MG63 (cell line): ENCODE measurements at regions not wholly inside any gene's neighbourhood (a gene's known extent, or its start where the extent isn't known, plus 50 kb on each side); places are given as distances from the start of the nearest gene placed in this dataset.

Experiments used
- DNase-seq: peaks from one replicate; pipeline ENCODE4 v3.0.0-alpha.2; 2020
- H3K27me3 ChIP-seq: fragments of 250-450 bp; sonication (Bioruptor Pico); 2 replicates; pipeline ENCODE4 v1.5.1; 2020; ENCODE audit warnings: mild to moderate bottlenecking, moderate library complexity
- H3K36me3 ChIP-seq: fragments of 250-450 bp; sonication (Bioruptor Pico); 2 replicates; pipeline ENCODE4 v1.5.1; 2020; ENCODE audit warnings: mild to moderate bottlenecking, moderate library complexity
- H3K4me3 ChIP-seq: fragments of 250-450 bp; sonication (Bioruptor Pico); 2 replicates; pipeline ENCODE4 v1.5.1; 2020; ENCODE audit warnings: mild to moderate bottlenecking, moderate library complexity
- H3K9me3 ChIP-seq: fragments of 250-450 bp; sonication (Bioruptor Pico); 2 replicates; pipeline ENCODE4 v1.5.1; 2020; ENCODE audit warnings: mild to moderate bottlenecking, moderate library complexity

- no peaks in the 10 kb centered on the region for H3K9me3 ChIP-seq
- no peak overlapping the region for H3K4me3 ChIP-seq
- no peaks in the 10 kb centered on the region for H3K36me3 ChIP-seq
- DNase-seq: no peak
- H3K27me3 ChIP-seq: no peaks in the 10 kb centered on the region
Measured at GRCh38 chr10:30793093-30793492, 163.5 kb upstream of the LYZL2 start.

DNA sequence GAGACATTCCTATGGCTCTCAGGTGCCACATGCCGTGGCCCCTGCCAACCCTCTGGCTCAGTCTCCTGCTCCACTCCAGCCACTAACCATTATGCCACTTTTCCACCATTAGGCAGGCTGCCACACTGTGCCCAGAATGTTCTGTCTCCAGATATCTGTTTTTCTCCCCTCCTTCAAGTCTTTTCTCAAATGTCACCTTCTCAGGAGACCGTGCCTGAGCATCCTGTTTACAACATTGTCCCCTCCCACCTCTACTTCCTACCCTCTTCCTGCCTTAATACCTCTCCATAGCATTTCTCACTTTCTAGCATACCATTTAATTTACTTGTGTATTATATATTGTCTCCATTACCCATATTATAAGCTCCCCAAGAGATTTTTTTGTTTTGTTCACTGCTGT, 162.5 kb upstream of the LYZL2 start:
- Histone ChIP-seq H3K27me3 (no peaks in the 10 kb centered on the region), H3K9me3 (no peaks in the 10 kb centered on the region), H3K36me3 (no peaks in the 10 kb centered on the region), H3K4me3 (no peak overlapping the region)
- DNase-seq: no peak

- Histone ChIP-seq H3K9me3 (no peaks in the 10 kb centered on the region), H3K36me3 (no peaks in the 10 kb centered on the region), H3K27me3 (no peaks in the 10 kb centered on the region), H3K4me3 (no peak overlapping the region)
- no peak for DNase-seq
Measured at GRCh38 chr10:30791197-30791611, 161.7 kb upstream of the LYZL2 start.

DNA sequence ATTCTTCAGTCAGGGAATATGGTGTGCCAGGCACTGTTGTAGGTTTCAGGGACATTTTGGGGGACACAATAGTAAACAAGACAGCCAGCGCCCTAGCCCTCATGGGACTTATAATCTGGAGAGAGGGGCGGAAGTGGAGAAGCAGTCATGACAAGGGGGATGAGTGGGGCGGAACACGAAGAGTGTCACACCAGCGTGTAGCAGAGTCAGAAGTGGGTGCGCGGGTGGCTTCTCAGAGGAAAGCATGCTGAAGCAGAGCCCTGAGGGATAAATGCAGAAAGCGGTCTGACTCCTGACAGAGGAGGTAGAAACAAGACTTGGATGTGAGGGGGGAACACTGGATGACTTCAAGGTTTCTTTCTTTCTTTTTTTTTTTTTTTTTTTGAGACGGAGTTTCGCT, 160.3 kb upstream of the LYZL2 start:
- H3K9me3 ChIP-seq: no peaks in the 10 kb centered on the region
- DNase-seq: no peak
- H3K36me3 ChIP-seq: no peaks in the 10 kb centered on the region
- no peaks in the 10 kb centered on the region for H3K27me3 ChIP-seq
- H3K4me3 ChIP-seq: no peak overlapping the region

DNA sequence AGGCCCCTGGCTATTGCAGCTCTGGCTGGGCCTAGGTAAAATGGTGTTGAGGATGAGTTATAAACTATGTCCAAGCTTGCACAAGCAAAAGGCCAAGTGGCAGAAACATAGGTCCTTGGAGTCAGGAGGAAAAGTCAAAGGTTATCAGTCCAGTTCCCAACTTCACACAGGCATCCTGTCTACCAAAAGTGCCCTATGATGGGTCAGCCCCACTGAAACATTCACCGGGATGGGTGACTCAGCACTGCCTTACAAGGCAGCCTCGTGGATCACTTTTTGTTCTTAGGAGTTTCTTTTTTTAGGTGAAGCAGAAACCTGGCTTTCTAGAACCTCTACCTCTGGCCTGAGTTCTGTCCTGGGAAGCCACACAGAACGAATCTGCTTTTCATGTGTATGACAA, 158.8 kb upstream of the LYZL2 start:
- Histone ChIP-seq H3K9me3 (no peaks in the 10 kb centered on the region), H3K4me3 (no peak overlapping the region), H3K36me3 (no peaks in the 10 kb centered on the region), H3K27me3 (no peaks in the 10 kb centered on the region)
- DNase-seq: peak; percentile 23

DNA sequence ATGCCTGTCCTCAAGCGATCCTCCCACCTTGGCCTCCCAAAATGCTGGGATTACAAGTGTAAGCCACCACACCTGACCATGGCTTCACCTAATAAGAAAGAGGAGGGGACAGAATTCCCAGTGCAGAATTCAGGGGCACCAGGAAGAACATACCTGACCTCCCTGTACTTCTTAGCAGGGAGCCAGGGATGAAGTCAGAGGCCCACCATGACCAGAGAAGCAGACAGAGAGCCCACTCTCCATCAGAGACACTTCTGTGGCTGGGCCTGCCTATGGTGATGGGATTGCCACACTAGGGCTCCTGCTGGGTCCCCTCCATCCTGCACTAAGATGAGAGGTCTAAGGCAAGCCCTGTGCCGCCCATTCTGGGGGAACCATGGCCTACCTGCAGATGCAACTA, 157.4 kb upstream of the LYZL2 start:
- Histone ChIP-seq H3K9me3 (no peaks in the 10 kb centered on the region), H3K4me3 (no peak overlapping the region), H3K36me3 (no peaks in the 10 kb centered on the region), H3K27me3 (no peaks in the 10 kb centered on the region)
- DNase-seq: no peak

- Histone ChIP-seq H3K4me3 (no peak overlapping the region), H3K27me3 (no peaks in the 10 kb centered on the region), H3K36me3 (no peaks in the 10 kb centered on the region), H3K9me3 (no peaks in the 10 kb centered on the region)
- peak; percentile 88 for DNase-seq
Measured at GRCh38 chr10:30786131-30786530, 156.6 kb upstream of the LYZL2 start.

- no peaks in the 10 kb centered on the region for H3K36me3 ChIP-seq
- H3K27me3 ChIP-seq: no peaks in the 10 kb centered on the region
- no peaks in the 10 kb centered on the region for H3K9me3 ChIP-seq
- H3K4me3 ChIP-seq: peak overlapping the region; percentile 16; the same call in 1 of the 2 replicates
- peak; percentile 37 for DNase-seq
Measured at GRCh38 chr10:30784897-30785605, 155.5 kb upstream of the LYZL2 start.

DNA sequence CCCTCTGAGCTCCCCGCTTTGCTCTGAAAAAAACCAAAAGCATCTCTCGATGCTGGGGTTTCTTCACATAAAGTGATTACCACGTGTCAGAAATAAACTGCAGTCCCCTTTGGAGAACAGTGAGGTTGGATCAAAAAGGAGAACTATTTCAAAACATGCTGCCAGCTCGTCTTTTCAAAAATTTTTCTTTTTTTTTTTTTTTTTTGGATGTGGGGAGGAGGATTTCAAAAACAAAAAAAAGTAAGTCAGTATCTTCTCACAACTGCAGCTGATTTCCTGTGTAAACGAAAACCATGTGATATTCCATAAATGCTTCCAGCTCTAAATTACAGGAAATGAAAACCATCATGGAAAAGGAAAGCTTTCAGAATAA, 155.0 kb upstream of the LYZL2 start:
- H3K27me3 ChIP-seq: no peaks in the 10 kb centered on the region
- no peaks in the 10 kb centered on the region for H3K36me3 ChIP-seq
- H3K9me3 ChIP-seq: no peaks in the 10 kb centered on the region
- peak overlapping the region; percentile 16; the same call in 1 of the 2 replicates for H3K4me3 ChIP-seq
- DNase-seq: no peak

DNA sequence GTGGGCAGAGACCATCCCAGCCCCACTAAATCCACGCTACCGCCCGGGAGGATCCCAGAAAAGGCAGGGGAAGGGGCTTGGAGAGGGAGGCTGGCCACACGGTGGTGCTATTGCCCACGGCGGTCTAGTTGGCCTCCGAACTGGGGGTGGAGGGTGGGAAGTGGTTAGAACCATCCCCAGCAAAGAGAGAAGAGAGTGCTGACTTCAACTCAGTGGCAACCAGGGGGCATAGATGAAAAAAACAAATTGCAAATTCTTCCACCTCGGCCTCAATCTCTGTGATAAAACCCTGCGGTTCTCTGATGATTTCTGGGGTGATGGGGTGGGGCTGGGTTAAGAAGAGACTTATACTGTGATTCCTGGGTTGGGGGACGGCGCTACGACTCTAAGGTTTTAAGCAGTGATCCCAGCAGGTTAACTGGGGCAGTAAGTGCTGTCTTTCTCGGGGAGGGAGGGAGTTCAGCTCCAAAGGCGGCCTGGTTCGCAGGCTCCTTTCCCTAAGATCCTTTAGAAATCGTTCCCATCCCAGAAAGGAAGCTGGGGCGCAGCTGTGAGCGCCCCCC, 154.5 kb upstream of the LYZL2 start:
- H3K36me3 ChIP-seq: no peaks in the 10 kb centered on the region
- peak; percentile 86 for DNase-seq
- H3K9me3 ChIP-seq: no peaks in the 10 kb centered on the region
- no peak overlapping the region for H3K4me3 ChIP-seq
- H3K27me3 ChIP-seq: no peaks in the 10 kb centered on the region

DNA sequence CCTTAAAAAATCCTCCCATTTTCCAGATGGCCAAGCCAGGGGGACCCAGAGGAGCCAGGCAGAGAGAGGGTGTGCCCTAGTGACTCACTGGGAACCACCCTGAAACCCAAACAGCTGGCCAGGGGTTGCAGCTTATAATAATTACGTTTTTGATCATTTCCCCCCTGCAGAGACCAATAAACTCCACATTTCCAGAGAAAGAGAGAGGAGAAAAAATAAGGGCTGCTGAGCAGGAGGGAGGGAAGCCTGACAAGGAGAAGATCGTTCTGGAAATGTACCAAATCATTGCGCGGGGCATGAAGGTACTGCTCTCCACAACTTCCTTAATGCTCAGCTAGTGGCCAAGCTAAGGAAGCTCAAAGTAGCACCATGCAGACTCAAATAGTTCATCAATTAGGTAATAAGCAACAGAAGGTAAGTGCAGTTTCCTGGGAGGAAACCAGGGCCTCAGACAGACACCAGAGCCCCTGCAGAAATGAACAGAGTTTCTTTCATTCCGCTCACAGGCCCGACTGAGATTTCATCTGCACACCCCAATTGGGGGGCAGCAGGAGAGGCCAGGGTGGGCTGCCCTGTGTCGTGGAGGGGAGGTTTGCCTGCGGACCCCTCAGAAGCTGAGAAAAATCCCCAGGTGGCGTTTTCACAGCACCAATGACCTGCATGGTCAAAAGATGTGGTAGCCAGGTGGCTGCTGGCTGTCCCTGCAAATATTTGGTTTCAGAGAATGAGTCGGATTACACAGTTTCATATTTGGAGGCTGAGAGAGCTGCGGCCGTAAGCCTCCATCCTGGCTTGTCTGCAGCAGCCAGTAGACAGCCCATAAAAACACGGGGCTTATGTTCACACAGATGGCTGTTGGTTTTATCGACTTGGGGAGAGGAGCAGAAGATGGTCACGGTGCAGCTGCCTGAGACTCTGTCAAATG, 153.2 kb upstream of the LYZL2 start:
- H3K27me3 ChIP-seq: no peaks in the 10 kb centered on the region
- peak; percentile 68 for DNase-seq

GRCh38 chr10:30782157-30782536, 152.6 kb upstream of the LYZL2 start:
- Histone ChIP-seq H3K27me3 (no peaks in the 10 kb centered on the region), H3K36me3 (no peaks in the 10 kb centered on the region), H3K9me3 (peaks cover 3% of the 10 kb centered on the region; the same call in 1 of the 2 replicates), H3K4me3 (no peak overlapping the region)
- no peak for DNase-seq

More for the DNA sequence above, 153.2 kb upstream of the LYZL2 start:
- Histone ChIP-seq H3K4me3 (no peak overlapping the region), H3K36me3 (no peaks in the 10 kb centered on the region), H3K9me3 (no peaks in the 10 kb centered on the region)

DNA sequence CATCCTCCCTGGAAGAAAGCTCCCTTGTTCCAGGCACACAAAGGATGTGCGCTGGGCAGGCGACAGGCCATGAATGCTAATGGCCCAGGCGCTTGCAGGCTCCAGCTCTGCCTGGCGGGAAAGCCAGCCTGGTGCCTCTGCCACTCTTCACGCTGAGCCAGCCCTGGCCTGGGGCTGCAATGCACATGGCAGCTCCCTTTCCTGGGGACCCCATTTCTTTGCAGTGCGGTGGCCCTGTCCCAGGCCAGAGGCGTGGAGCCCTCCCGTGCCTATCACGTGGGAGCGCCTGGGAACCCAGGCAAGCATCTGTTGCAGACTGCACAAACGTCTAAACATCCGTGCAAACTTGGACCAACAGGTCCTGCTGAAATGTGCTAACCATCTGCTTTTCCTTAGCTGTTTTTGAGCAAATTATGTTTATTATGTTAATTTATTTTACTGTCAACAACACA, 152.1 kb upstream of the LYZL2 start:
- Histone ChIP-seq H3K4me3 (no peak overlapping the region), H3K27me3 (no peaks in the 10 kb centered on the region), H3K9me3 (peaks cover 3% of the 10 kb centered on the region; the same call in 1 of the 2 replicates), H3K36me3 (no peaks in the 10 kb centered on the region)
- DNase-seq: no peak

DNA sequence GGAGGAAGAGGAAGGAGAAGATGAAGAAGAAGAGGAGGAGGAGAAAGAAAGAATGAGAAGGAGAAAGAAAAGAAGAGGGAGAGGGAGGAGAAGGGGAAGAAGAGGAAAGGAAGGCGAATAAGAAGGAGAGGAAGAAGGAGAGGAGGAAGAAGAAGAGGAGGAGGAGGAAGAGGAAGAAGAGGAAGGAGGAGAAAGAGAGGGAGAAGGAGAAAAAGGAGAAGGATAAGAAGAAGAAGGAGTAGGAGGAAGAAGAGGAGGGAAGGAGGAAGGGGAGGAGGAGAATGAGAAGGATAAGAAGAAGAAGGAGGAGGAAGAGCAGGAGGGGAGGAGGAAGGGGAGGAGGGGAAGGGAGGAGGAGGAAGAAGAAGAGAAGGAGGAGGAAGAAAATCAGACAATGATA, 149.2 kb upstream of the LYZL2 start:
- H3K36me3 ChIP-seq: no peaks in the 10 kb centered on the region
- peaks cover 3% of the 10 kb centered on the region; the same call in 1 of the 2 replicates for H3K9me3 ChIP-seq
- no peaks in the 10 kb centered on the region for H3K27me3 ChIP-seq
- no peak overlapping the region for H3K4me3 ChIP-seq
- no peak for DNase-seq

GRCh38 chr10:30775779-30776591, 146.4 kb upstream of the LYZL2 start:
- Histone ChIP-seq H3K9me3 (peaks cover 8% of the 10 kb centered on the region), H3K27me3 (no peaks in the 10 kb centered on the region), H3K4me3 (no peak overlapping the region), H3K36me3 (no peaks in the 10 kb centered on the region)
- DNase-seq: peak; percentile 78

- Histone ChIP-seq H3K36me3 (no peaks in the 10 kb centered on the region), H3K4me3 (no peak overlapping the region), H3K27me3 (no peaks in the 10 kb centered on the region), H3K9me3 (peaks cover 22% of the 10 kb centered on the region)
- DNase-seq: no peak
Measured at GRCh38 chr10:30774261-30774660, 144.7 kb upstream of the LYZL2 start.

GRCh38 chr10:30773501-30773900, 143.9 kb upstream of the LYZL2 start:
- Histone ChIP-seq H3K4me3 (no peak overlapping the region), H3K36me3 (no peaks in the 10 kb centered on the region), H3K27me3 (no peaks in the 10 kb centered on the region), H3K9me3 (peaks cover 22% of the 10 kb centered on the region)
- DNase-seq: no peak
